IPS DF 6.9 (cell line): ENCODE measurements at regions not wholly inside any gene's neighbourhood (a gene's known extent, or its start where the extent isn't known, plus 50 kb on each side); places are given as distances from the start of the nearest gene placed in this dataset.
"Not testable (repeated sequence)": the region's sequence is repeated elsewhere in the genome, so short reads cannot be mapped to it uniquely, and the experiment has no call there.

ENCODE experiments used
- DNase-seq: peaks from one replicate; pipeline ENCODE4 v3.0.0-alpha.2; 2013; ENCODE audit warnings: low read depth, low spot score
- H3K27ac ChIP-seq: one replicate; pipeline ENCODE4 v1.5.1; 2013; ENCODE audit warnings: low read length, control low read depth
- H3K27me3 ChIP-seq: 2 replicates; pipeline ENCODE4 v1.6.1; 2013; ENCODE audit warnings: mild to moderate bottlenecking, low read length; ENCODE audit not compliant: control insufficient read depth, insufficient read depth
- H3K36me3 ChIP-seq: 2 replicates; pipeline ENCODE4 v1.6.1; 2013; ENCODE audit warnings: low read length; ENCODE audit not compliant: control insufficient read depth, insufficient read depth
- H3K4me1 ChIP-seq: 2 replicates; pipeline ENCODE4 v1.6.1; 2013; ENCODE audit warnings: low read length; ENCODE audit not compliant: control insufficient read depth, insufficient read depth
- H3K4me3 ChIP-seq: 2 replicates; pipeline ENCODE4 v1.5.1; 2013; ENCODE audit warnings: mild to moderate bottlenecking, low read length
- H3K9me3 ChIP-seq: 2 replicates; pipeline ENCODE4 v1.6.1; 2013; ENCODE audit warnings: low read length, inconsistent platforms; ENCODE audit not compliant: control insufficient read depth, insufficient read depth
- WGBS: extraction: QIAGEN DNeasy Blood & Tissue Kit; methylation state at CpG from one replicate; pipeline ENCODE4 v1.1.7; 2013; ENCODE audit warnings: mixed read lengths, missing lambda C conversion rate; ENCODE audit not compliant: insufficient read length, insufficient coverage; 5-methylcytosine and 5-hydroxymethylcytosine counted together

GRCh38 chr17:21514567-21514966 is 138.4 kb downstream of the KCNJ12 start:
- no CpG with 5 or more reads among the region's 1 CpG for WGBS
- not testable (repeated sequence) for H3K4me1 ChIP-seq, DNase-seq

DNA sequence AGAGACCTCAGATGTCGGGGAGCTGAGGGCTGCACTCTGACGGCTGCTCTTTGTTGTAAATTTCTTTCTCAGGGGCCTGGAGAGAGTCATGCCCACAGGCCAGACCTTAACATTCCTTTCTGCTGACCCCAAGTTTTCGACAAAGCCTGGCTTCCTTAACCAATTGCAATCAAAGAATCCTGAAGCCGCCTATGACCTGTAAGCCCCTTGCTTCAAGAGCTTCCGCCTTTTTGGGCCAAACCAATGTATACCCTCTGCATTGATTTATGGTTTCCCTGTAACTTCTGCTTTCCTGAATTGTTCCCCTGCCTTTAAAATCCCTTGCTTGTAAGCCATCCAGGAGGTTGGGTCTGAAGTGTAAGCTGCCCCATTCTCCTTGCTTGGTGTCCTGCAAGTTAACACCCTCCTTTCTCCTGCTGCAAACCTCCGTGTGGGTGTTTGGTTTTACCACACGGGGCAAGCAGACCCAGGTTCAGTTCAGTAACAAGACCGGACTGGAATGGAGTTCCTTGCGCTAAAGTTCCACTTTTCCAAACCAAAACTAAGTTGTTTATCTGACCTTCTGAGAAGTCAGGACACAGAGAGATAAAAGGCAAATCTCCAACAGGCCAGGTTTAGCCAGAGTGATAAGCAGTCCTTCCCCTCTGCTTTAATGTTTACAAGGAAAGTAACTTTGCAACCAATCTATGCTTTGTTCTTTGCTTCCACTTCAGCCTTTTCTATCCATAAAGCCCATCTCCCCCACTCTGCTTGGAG is 141.6 kb downstream of the KCNJ12 start:
- Histone ChIP-seq H3K4me3 (no peak overlapping the region), H3K9me3 (no peaks in the 10 kb centered on the region), H3K4me1 (no peaks in the 10 kb centered on the region), H3K36me3 (no peaks in the 10 kb centered on the region), H3K27me3 (no peaks in the 10 kb centered on the region), H3K27ac (no peak overlapping the region)
- no peak for DNase-seq
- WGBS = no CpG with 5 or more reads among the region's 9 CpGs

More at GRCh38 chr17:21514567-21514966, 138.4 kb downstream of the KCNJ12 start:
- not testable (repeated sequence) for H3K4me3 ChIP-seq, H3K27ac ChIP-seq, H3K27me3 ChIP-seq, H3K36me3 ChIP-seq, H3K9me3 ChIP-seq

DNA sequence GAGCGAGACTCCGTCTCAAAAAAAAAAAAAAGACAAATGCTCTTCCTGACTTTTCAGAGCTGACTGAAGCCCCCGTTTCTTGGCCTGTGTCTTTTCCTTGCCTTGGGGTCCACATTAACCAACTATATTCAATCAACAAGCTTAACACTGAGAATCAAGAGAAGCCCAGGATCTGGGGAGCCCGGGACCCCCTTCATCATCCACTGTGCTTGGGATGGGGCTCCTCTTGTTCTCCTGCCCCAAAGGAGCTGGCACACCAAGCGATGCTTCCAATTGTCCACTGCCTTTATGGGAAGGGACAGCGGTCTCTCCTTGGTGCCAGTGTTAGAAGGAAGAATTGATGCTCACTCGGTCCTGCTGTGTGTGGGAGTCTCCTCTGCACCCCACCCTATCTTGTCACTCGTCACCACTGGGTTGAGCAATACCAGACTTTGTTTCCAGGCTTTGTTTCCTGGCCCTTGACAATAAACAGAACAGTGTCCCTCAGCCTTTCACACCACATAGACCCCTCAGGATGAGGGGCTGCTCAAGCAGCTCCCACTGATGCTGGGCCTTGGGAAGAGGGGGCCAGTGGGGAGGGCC is 146.7 kb downstream of the KCNJ12 start:
- DNase-seq = no peak
- Histone ChIP-seq H3K36me3 (no peaks in the 10 kb centered on the region), H3K4me1 (no peaks in the 10 kb centered on the region), H3K4me3 (no peak overlapping the region), H3K9me3 (no peaks in the 10 kb centered on the region; the same call in 1 of the 2 replicates), H3K27me3 (no peaks in the 10 kb centered on the region), H3K27ac (no peak overlapping the region)
- no CpG with 5 or more reads among the region's 8 CpGs for WGBS

DNA sequence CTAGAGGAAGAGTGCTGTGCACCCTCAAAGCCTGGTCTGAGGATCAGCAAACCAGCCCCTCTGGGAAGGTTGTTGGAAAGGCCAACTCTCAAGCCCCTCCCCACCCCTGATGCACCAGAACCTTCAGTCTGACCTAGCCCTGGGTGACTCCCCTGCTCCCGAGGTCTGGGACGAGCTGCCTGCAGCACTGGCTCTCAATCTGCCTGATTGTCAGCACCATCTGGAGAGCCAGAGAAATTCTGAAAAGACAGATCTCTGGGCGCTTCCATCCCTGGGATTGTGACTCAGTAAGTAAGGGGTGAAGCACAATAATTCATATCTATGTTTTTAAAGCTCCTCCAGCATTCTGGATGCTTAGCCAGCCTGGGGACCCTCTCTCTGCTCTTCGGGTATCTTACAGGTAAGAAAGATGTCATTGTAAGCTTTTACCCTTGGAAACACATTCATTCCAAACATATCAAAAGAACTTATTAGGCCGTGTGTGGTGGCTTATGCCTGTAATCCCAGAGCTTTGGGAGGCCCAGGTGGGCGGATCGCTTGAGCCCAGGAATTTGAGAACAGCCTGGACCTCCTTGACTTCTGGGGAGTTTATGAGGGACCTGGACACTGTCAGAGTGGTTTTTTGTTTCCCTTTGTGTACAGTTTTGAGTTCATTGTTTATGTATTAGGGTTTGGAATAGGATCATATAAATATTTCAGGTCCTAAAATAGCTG is 147.5 kb downstream of the KCNJ12 start:
- H3K27ac ChIP-seq = no peak overlapping the region

GRCh38 chr17:21524211-21524591 is 148.0 kb downstream of the KCNJ12 start:
- Histone ChIP-seq H3K36me3 (no peaks in the 10 kb centered on the region), H3K27ac (no peak overlapping the region), H3K27me3 (no peaks in the 10 kb centered on the region), H3K4me3 (no peak overlapping the region), H3K9me3 (no peaks in the 10 kb centered on the region; the same call in 1 of the 2 replicates), H3K4me1 (no peaks in the 10 kb centered on the region)
- WGBS = no CpG with 5 or more reads among the region's 12 CpGs
- no peak for DNase-seq

More for the DNA sequence above, 147.5 kb downstream of the KCNJ12 start:
- Histone ChIP-seq H3K27me3 (no peaks in the 10 kb centered on the region), H3K4me1 (no peaks in the 10 kb centered on the region), H3K9me3 (no peaks in the 10 kb centered on the region; the same call in 1 of the 2 replicates), H3K36me3 (no peaks in the 10 kb centered on the region), H3K4me3 (no peak overlapping the region)
- WGBS = no CpG with 5 or more reads among the region's 7 CpGs
- DNase-seq = no peak

DNA sequence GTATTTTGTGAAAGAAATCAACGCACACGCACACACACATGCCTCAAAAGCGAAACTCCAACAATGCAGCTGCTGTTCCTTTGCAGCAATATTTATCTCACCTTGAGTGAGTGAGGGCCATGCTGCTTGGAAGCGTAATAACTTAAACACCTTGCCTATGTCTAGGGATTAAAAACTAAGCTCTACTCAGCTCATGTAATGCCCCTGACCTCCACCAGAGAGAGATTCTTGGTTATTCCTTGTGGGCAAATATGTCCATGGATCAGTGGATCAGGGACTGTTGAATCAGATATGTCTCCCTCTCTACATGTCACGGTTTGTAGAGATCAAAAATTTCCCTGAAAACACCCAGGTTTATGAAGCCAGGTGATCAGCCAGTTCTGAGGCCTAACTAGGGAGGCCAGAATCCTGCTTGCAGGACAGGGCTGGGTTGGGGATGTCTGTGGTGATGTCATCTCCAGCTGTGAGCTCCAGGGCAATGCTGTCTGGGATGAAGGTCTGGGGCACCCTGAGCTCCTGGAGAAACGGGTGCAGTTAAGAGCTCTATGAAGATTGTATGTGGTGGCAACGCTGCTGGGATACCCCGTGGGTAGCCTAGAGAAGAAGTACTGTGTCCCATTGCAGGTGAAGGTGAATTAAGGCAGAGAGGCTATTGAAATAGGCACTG is 149.4 kb downstream of the KCNJ12 start:
- H3K27ac ChIP-seq = no peak overlapping the region
- no peaks in the 10 kb centered on the region for H3K36me3 ChIP-seq
- no peaks in the 10 kb centered on the region; the same call in none of the 2 replicates for H3K9me3 ChIP-seq
- H3K27me3 ChIP-seq = no peaks in the 10 kb centered on the region
- WGBS = 100% methylated on average over 1 of the region's 8 CpGs
- no peaks in the 10 kb centered on the region for H3K4me1 ChIP-seq
- no peak overlapping the region for H3K4me3 ChIP-seq
- DNase-seq = no peak

- Histone ChIP-seq H3K4me1 (no peaks in the 10 kb centered on the region), H3K27me3 (no peaks in the 10 kb centered on the region)
- WGBS = no CpG with 5 or more reads among the region's 9 CpGs
Observed at GRCh38 chr17:21528031-21528695, 152.0 kb downstream of the KCNJ12 start.

DNA sequence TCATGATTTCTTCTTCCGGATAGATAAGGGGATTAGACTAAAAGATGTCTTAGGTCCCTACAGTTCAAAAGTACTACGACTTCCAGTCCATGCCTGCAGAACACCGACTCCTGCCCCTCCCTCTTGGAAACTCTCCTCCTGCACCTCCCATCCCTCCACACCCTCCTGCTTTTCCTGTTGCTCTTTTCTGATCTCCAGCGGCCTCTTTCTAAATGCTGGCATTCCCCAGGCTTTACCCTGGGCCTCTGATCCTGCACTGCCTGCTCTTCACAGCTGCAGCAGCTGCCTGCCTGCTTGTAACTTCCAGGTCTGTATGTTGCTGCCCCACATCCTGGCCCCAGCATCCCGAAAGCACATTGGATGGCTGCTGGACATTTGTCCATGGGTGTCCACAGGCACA is 154.2 kb downstream of the KCNJ12 start:
- no peaks in the 10 kb centered on the region for H3K4me1 ChIP-seq
- H3K36me3 ChIP-seq = no peaks in the 10 kb centered on the region
- no peak overlapping the region for H3K27ac ChIP-seq
- no peaks in the 10 kb centered on the region for H3K27me3 ChIP-seq
- peaks cover 5% of the 10 kb centered on the region for H3K9me3 ChIP-seq
- DNase-seq = no peak
- H3K4me3 ChIP-seq = no peak overlapping the region
- WGBS = no CpG with 5 or more reads among the region's 5 CpGs

More at GRCh38 chr17:21528031-21528695, 152.0 kb downstream of the KCNJ12 start:
- peaks cover 2% of the 10 kb centered on the region for H3K9me3 ChIP-seq
- H3K36me3 ChIP-seq = no peaks in the 10 kb centered on the region
- H3K27ac ChIP-seq = no peak overlapping the region
- no peak overlapping the region for H3K4me3 ChIP-seq
- no peak for DNase-seq

DNA sequence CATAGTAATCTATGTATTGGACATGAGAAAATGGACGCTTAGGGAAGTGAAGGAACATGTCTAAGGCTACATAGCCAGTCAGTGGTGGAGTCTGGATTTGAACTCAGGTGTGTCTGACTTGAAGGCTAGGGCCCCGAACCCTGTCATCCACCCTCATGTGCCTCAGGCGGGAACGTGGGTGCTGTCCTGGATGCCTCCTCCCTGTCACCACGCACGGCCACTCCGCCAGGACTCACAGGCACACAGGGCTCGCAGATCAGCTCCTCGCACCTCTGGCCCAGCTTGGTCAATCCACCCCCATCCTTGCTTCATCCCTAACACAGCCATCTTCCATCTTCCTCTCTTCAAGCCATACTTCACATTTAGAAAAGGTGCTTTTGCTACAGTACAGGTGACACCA is 154.7 kb downstream of the KCNJ12 start:
- no peaks in the 10 kb centered on the region for H3K36me3 ChIP-seq
- H3K4me3 ChIP-seq = no peak overlapping the region
- no peak for DNase-seq
- no CpG with 5 or more reads among the region's 9 CpGs for WGBS
- no peak overlapping the region for H3K27ac ChIP-seq
- H3K9me3 ChIP-seq = peaks cover 5% of the 10 kb centered on the region
- H3K27me3 ChIP-seq = no peaks in the 10 kb centered on the region
- no peaks in the 10 kb centered on the region for H3K4me1 ChIP-seq
